K562 (cell line): ENCODE measurements at regions not wholly inside any gene's neighbourhood (a gene's known extent, or its start where the extent isn't known, plus 50 kb on each side); places are given as distances from the start of the nearest gene placed in this dataset.

Experiments used
- FOXP1 ChIP-seq: sonication (generic); formaldehyde crosslinking; IDR thresholded peaks from 2 replicates; pipeline ENCODE4 v1.8.0; 2022; ENCODE audit warnings: mild to moderate bottlenecking, missing genetic modification reagents
- GATAD2B ChIP-seq: fragments of 450-650 bp; IDR thresholded peaks from 2 replicates; pipeline ENCODE4 v1.6.1; 2017; ENCODE audit warnings: mild to moderate bottlenecking, borderline replicate concordance
- MECOM ChIP-seq: fragments of 250-450 bp; sonication (Bioruptor Pico); IDR thresholded peaks from 2 replicates; pipeline ENCODE4 v1.8.0; 2022; ENCODE audit warnings: inconsistent platforms
- TAL1 ChIP-seq: fragments of 450-650 bp; IDR thresholded peaks from 2 replicates; pipeline ENCODE4 v1.6.1; 2016; ENCODE audit warnings: mild to moderate bottlenecking
- TF ChIP-seq, protein P1 (sequence below), 2 experiments: IDR thresholded peaks; 2 replicates each; pipeline ENCODE4 v1.6.1; 2011; ENCODE audit warnings: borderline replicate concordance in 1 of 2, control low read depth in 1 of 2, low read depth in 1 of 2, low read length in 1 of 2, mild to moderate bottlenecking in 1 of 2, mixed read lengths in 1 of 2, moderate library complexity in 1 of 2; ENCODE audit not compliant: insufficient read depth in 1 of 2, insufficient read length in 1 of 2, poor library complexity in 1 of 2, severe bottlenecking in 1 of 2; ENCODE audit errors: extremely low read depth in 1 of 2
- TF ChIP-seq, protein P2 (sequence below): fragments of 450-650 bp; IDR thresholded peaks from 2 replicates; pipeline ENCODE4 v1.6.1; 2018; ENCODE audit not compliant: partially characterized antibody
- TF ChIP-seq, protein P3 (sequence below): fragments of 250-450 bp; sonication (Bioruptor Pico); IDR thresholded peaks from 2 replicates; pipeline ENCODE4 v1.5.0; 2021
- TF ChIP-seq, protein P4 (sequence below): fragments of 250-450 bp; sonication (Bioruptor Pico); IDR thresholded peaks from 2 replicates; pipeline ENCODE4 v1.8.0; 2022; ENCODE audit warnings: moderate library complexity, mild to moderate bottlenecking, inconsistent platforms
- TF ChIP-seq, protein P5 (sequence below): fragments of 200-800 bp; sonication (Bioruptor generic); IDR thresholded peaks from 2 replicates; pipeline ENCODE4 v1.6.1; 2017; ENCODE audit warnings: missing genetic modification characterization, missing compliant biosample characterization

DNA sequence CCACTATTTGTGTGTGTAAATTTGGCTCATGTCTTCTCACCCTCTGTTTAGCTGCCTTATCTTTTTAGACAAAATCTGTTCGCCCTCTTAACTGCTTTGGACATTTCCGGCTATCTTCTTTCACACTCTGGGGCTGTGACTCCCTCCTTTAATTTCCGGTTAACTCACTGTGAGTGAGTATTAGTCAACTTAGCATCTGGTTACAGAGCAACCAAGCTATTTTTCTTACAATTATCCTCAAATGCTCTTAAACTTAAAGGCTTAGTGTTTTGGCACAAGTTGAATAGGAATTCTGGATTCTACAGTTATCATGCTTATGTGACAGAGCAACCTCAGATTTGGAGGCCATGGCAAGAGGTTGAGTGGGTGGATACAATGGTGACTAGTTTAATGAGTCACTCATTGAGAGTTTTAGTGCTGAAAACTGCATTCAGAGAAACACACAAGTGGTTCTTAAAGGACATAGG, 177.6 kb upstream of the SEMA3A start (continued):
- TF ChIP-seq FOXP1 (CRISPR knock-in tag) (no peak), MECOM (CRISPR knock-in tag) (no peak), TAL1 (no peak), GATAD2B (no peak)
- TF ChIP-seq, protein P1, sequence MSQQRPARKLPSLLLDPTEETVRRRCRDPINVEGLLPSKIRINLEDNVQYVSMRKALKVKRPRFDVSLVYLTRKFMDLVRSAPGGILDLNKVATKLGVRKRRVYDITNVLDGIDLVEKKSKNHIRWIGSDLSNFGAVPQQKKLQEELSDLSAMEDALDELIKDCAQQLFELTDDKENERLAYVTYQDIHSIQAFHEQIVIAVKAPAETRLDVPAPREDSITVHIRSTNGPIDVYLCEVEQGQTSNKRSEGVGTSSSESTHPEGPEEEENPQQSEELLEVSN (IDR thresholded peaks at IDR 0.05; ENCODE audit: borderline replicate concordance in 1 of 2, extremely low read depth in 1 of 2, insufficient read depth in 1 of 2, insufficient read length in 1 of 2, low read depth in 1 of 2, low read length in 1 of 2, poor library complexity in 1 of 2, severe bottlenecking in 1 of 2) = no peak
- TF ChIP-seq, protein P2, sequence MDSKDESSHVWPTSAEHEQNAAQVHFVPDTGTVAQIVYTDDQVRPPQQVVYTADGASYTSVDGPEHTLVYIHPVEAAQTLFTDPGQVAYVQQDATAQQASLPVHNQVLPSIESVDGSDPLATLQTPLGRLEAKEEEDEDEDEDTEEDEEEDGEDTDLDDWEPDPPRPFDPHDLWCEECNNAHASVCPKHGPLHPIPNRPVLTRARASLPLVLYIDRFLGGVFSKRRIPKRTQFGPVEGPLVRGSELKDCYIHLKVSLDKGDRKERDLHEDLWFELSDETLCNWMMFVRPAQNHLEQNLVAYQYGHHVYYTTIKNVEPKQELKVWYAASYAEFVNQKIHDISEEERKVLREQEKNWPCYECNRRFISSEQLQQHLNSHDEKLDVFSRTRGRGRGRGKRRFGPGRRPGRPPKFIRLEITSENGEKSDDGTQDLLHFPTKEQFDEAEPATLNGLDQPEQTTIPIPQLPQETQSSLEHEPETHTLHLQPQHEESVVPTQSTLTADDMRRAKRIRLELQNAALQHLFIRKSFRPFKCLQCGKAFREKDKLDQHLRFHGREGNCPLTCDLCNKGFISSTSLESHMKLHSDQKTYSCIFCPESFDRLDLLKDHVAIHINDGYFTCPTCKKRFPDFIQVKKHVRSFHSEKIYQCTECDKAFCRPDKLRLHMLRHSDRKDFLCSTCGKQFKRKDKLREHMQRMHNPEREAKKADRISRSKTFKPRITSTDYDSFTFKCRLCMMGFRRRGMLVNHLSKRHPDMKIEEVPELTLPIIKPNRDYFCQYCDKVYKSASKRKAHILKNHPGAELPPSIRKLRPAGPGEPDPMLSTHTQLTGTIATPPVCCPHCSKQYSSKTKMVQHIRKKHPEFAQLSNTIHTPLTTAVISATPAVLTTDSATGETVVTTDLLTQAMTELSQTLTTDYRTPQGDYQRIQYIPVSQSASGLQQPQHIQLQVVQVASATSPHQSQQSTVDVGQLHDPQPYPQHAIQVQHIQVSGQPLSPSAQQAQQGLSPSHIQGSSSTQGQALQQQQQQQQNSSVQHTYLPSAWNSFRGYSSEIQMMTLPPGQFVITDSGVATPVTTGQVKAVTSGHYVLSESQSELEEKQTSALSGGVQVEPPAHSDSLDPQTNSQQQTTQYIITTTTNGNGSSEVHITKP = no peak
- TF ChIP-seq, protein P3, sequence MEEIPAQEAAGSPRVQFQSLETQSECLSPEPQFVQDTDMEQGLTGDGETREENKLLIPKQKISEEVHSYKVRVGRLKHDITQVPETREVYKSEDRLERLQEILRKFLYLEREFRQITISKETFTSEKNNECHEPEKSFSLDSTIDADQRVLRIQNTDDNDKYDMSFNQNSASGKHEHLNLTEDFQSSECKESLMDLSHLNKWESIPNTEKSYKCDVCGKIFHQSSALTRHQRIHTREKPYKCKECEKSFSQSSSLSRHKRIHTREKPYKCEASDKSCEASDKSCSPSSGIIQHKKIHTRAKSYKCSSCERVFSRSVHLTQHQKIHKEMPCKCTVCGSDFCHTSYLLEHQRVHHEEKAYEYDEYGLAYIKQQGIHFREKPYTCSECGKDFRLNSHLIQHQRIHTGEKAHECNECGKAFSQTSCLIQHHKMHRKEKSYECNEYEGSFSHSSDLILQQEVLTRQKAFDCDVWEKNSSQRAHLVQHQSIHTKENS = no peak
- TF ChIP-seq, protein P4, sequence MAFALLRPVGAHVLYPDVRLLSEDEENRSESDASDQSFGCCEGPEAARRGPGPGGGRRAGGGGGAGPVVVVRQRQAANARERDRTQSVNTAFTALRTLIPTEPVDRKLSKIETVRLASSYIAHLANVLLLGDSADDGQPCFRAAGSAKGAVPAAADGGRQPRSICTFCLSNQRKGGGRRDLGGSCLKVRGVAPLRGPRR = no peak
- TF ChIP-seq, protein P5, sequence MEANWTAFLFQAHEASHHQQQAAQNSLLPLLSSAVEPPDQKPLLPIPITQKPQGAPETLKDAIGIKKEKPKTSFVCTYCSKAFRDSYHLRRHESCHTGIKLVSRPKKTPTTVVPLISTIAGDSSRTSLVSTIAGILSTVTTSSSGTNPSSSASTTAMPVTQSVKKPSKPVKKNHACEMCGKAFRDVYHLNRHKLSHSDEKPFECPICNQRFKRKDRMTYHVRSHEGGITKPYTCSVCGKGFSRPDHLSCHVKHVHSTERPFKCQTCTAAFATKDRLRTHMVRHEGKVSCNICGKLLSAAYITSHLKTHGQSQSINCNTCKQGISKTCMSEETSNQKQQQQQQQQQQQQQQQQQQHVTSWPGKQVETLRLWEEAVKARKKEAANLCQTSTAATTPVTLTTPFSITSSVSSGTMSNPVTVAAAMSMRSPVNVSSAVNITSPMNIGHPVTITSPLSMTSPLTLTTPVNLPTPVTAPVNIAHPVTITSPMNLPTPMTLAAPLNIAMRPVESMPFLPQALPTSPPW = no peak
